HCT116 (cell line): ENCODE measurements at regions not wholly inside any gene's neighbourhood (a gene's known extent, or its start where the extent isn't known, plus 50 kb on each side); places are given as distances from the start of the nearest gene placed in this dataset.
A peak's percentile ranks its signal among the peaks of the same experiment; 100 is the strongest.

Experiments used
- EZH2 ChIP-seq: fragments of 200-600 bp; sonication (generic); IDR thresholded peaks from 2 replicates; pipeline ENCODE4 v1.6.1; 2017; ENCODE audit warnings: antibody characterized with exemption, mixed run types
- JUND ChIP-seq: IDR thresholded peaks from 2 replicates; pipeline ENCODE4 v1.6.1; 2012
- POLR2A ChIP-seq: IDR thresholded peaks from 2 replicates; pipeline ENCODE4 v1.7.0; 2011; ENCODE audit warnings: borderline replicate concordance; ENCODE audit not compliant: insufficient read depth, insufficient read length; ENCODE audit errors: extremely low read depth
- POLR2AphosphoS5 ChIP-seq: IDR thresholded peaks from 2 replicates; pipeline ENCODE4 v1.6.1; 2011; ENCODE audit warnings: mild to moderate bottlenecking, low read depth, low read length, moderate library complexity
- RAD21 ChIP-seq: IDR thresholded peaks from 2 replicates; pipeline ENCODE4 v1.6.1; 2012; ENCODE audit warnings: low read depth, mild to moderate bottlenecking
- REST ChIP-seq: IDR thresholded peaks from 2 replicates; pipeline ENCODE4 v1.6.1; 2012; ENCODE audit warnings: low read depth
- SIN3A ChIP-seq: IDR thresholded peaks from 2 replicates; pipeline ENCODE4 v1.6.1; 2012; ENCODE audit warnings: low read depth
- SP1 ChIP-seq: IDR thresholded peaks from 2 replicates; pipeline ENCODE4 v1.6.1; 2012; ENCODE audit warnings: low read depth
- YY1 ChIP-seq: IDR thresholded peaks from 2 replicates; pipeline ENCODE4 v1.6.1; 2011; ENCODE audit warnings: low read length, low read depth, moderate library complexity, mild to moderate bottlenecking; ENCODE audit not compliant: insufficient replicate concordance; ENCODE audit errors: extremely low read depth
- TF ChIP-seq, protein P1 (sequence below), 3 experiments: fragments of 200-600 bp in 1 of 3; sonication (generic) in 1 of 3; IDR thresholded peaks in 2 of 3; conservative IDR thresholded peaks in 1 of 3; 2 replicates each; pipeline ENCODE4 v1.5.1; 2012 to 2017; ENCODE audit warnings: low read depth in 2 of 3, low read length in 2 of 3, antibody characterized with exemption in 1 of 3, borderline replicate concordance in 1 of 3, control low read depth in 1 of 3, mild to moderate bottlenecking in 1 of 3, mixed read lengths in 1 of 3, mixed run types in 1 of 3, moderate library complexity in 1 of 3; ENCODE audit not compliant: insufficient read depth in 1 of 3
- TF ChIP-seq, protein P2 (sequence below): IDR thresholded peaks from 2 replicates; pipeline ENCODE4 v1.6.1; 2012
- TF ChIP-seq, protein P3 (sequence below): IDR thresholded peaks from 2 replicates; pipeline ENCODE4 v1.6.1; 2012

DNA sequence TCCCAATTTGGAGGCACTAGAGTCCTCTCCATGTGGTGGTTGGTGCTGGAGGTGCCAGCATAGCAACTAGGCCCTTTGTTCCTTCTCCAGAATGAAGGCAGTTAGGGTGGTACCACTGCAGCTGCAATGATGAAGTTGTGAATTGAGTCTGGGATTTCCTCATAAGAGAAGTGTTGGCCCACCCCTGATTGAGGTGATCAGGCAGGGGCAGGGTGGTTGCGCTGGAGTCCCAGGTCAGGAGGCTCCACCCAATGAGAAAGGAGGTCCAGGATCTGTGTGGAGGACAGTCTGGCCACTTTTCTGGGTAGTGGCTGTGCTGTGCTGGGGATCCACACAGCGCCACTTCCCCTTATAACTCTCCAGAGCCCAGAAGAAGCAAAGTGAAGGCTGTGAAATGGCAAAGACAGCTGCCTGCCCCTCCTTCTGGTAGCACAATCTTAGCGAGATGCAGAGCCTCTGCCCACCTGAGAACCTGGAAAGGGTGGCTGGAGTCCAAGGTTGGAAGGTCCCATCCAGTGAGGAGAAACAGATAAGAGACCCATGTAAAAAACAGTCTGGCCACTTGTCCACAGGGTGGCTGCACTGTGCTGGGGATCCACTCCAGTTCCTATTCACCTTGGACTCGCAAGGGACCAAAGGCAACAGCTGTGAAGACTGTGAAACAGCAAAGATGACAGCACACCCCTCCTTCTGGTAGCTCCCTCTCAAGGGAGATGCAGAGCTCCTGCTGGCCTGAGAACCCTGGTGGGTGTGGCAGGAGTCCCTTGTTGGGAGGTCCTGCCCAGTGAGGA, 124.6 kb downstream of the RRAGB start:
- TF ChIP-seq, protein P1, sequence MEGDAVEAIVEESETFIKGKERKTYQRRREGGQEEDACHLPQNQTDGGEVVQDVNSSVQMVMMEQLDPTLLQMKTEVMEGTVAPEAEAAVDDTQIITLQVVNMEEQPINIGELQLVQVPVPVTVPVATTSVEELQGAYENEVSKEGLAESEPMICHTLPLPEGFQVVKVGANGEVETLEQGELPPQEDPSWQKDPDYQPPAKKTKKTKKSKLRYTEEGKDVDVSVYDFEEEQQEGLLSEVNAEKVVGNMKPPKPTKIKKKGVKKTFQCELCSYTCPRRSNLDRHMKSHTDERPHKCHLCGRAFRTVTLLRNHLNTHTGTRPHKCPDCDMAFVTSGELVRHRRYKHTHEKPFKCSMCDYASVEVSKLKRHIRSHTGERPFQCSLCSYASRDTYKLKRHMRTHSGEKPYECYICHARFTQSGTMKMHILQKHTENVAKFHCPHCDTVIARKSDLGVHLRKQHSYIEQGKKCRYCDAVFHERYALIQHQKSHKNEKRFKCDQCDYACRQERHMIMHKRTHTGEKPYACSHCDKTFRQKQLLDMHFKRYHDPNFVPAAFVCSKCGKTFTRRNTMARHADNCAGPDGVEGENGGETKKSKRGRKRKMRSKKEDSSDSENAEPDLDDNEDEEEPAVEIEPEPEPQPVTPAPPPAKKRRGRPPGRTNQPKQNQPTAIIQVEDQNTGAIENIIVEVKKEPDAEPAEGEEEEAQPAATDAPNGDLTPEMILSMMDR (IDR thresholded peaks at IDR 0.05 in 2 of 3, conservative IDR thresholded peaks at IDR 0.05 in 1 of 3; ENCODE audit: borderline replicate concordance in 1 of 3, insufficient read depth in 1 of 3, low read depth in 2 of 3, low read length in 2 of 3) = no peak
- TF ChIP-seq POLR2A = no peak
- TF ChIP-seq, protein P2, sequence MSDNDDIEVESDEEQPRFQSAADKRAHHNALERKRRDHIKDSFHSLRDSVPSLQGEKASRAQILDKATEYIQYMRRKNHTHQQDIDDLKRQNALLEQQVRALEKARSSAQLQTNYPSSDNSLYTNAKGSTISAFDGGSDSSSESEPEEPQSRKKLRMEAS = no peak
- TF ChIP-seq EZH2 = no peak
- no peak for TF ChIP-seq JUND
- TF ChIP-seq SP1 = no peak
- TF ChIP-seq REST = no peak
- no peak for TF ChIP-seq YY1
- TF ChIP-seq, protein P3, sequence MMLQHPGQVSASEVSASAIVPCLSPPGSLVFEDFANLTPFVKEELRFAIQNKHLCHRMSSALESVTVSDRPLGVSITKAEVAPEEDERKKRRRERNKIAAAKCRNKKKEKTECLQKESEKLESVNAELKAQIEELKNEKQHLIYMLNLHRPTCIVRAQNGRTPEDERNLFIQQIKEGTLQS = no peak
- TF ChIP-seq SIN3A = no peak
- no peak for TF ChIP-seq POLR2AphosphoS5
- TF ChIP-seq RAD21 = peak; percentile 24; the same call in 1 of the 2 replicates
